CD14-positive monocyte (primary cell): ENCODE measurements at regions not wholly inside any gene's neighbourhood (a gene's known extent, or its start where the extent isn't known, plus 50 kb on each side); places are given as distances from the start of the nearest gene placed in this dataset.

Source experiments
- DNase-seq, 3 donors: peaks; one replicate each; pipeline ENCODE4 v3.0.0-alpha.2; 2011 to 2022
- H2AFZ ChIP-seq: 2 replicates; pipeline ENCODE4 v1.6.0; 2012; ENCODE audit warnings: mild to moderate bottlenecking, low read depth, low read length, inconsistent platforms; ENCODE audit not compliant: insufficient read depth, poor library complexity, severe bottlenecking
- H3K27ac ChIP-seq, 2 donors: 1 replicate in 1 of 2; 2 replicates in 1 of 2; pipeline ENCODE4 v1.5.1; 2012 to 2013; ENCODE audit warnings: low read length in 2 of 2, control low read depth in 1 of 2, inconsistent platforms in 1 of 2, low read depth in 1 of 2, mild to moderate bottlenecking in 1 of 2
- H3K27me3 ChIP-seq, 2 donors: one replicate each; pipeline versions ENCODE4 v1.6.0 to v1.6.1; 2011 to 2013; ENCODE audit warnings: low read length in 2 of 2; ENCODE audit not compliant: control insufficient read depth in 2 of 2, insufficient read depth in 2 of 2
- H3K36me3 ChIP-seq, 2 donors: replicated peaks in 1 of 2; 1 replicate in 1 of 2; 2 replicates in 1 of 2; pipeline versions ENCODE4 v1.5.1 to v1.6.1; 2012 to 2013; ENCODE audit warnings: low read length in 2 of 2, control low read depth in 1 of 2, inconsistent platforms in 1 of 2, mild to moderate bottlenecking in 1 of 2; ENCODE audit not compliant: insufficient read depth in 2 of 2, control insufficient read depth in 1 of 2
- H3K4me1 ChIP-seq, 2 donors: 1 replicate in 1 of 2; 2 replicates in 1 of 2; pipeline versions ENCODE4 v1.5.1 to v1.6.1; 2012 to 2013; ENCODE audit warnings: low read length in 2 of 2, control low read depth in 1 of 2, inconsistent platforms in 1 of 2, mild to moderate bottlenecking in 1 of 2, moderate library complexity in 1 of 2; ENCODE audit not compliant: insufficient read depth in 2 of 2, control insufficient read depth in 1 of 2
- H3K4me2 ChIP-seq: replicated peaks from 2 replicates; pipeline ENCODE3; 2012; ENCODE audit warnings: low read length, moderate library complexity, mild to moderate bottlenecking; ENCODE audit not compliant: poor library complexity, severe bottlenecking; ENCODE audit errors: extremely low read depth
- H3K4me3 ChIP-seq, 3 experiments: fragments of 200-600 bp in 1 of 3; sonication (generic) in 1 of 3; replicated peaks in 1 of 3; 1 replicate in 2 of 3; 2 replicates in 1 of 3; pipeline ENCODE4 v1.5.1; 2011 to 2013; ENCODE audit warnings: low read length in 3 of 3, mild to moderate bottlenecking in 3 of 3, control low read depth in 2 of 3, low read depth in 2 of 3, inconsistent platforms in 1 of 3, moderate library complexity in 1 of 3
- H3K79me2 ChIP-seq: 2 replicates; pipeline ENCODE4 v1.6.0; 2012; ENCODE audit warnings: mild to moderate bottlenecking, control low read depth, inconsistent platforms, low read length, moderate library complexity; ENCODE audit not compliant: insufficient read depth
- H3K9ac ChIP-seq: 2 replicates; pipeline ENCODE4 v1.6.0; 2017; ENCODE audit warnings: low read length, mild to moderate bottlenecking; ENCODE audit not compliant: insufficient read depth, poor library complexity, severe bottlenecking
- H3K9me3 ChIP-seq, 2 donors: replicated peaks in 1 of 2; 1 replicate in 1 of 2; 2 replicates in 1 of 2; pipeline versions ENCODE4 v1.5.1 to v1.6.1; 2012 to 2013; ENCODE audit warnings: low read length in 2 of 2, control low read depth in 1 of 2; ENCODE audit not compliant: control insufficient read depth in 1 of 2, insufficient read depth in 1 of 2
- H4K20me1 ChIP-seq: 2 replicates; pipeline ENCODE4 v1.6.0; 2012; ENCODE audit warnings: mild to moderate bottlenecking, low read length, control low read depth, moderate library complexity; ENCODE audit not compliant: insufficient read depth
- H3K27ac Mint-ChIP-seq, 7 donors: one replicate each; pipeline ENCODE4 v1.8.0; 2020; ENCODE audit warnings: mild to moderate bottlenecking in 7 of 7, mixed read lengths in 7 of 7, moderate library complexity in 6 of 7, inconsistent platforms in 2 of 7
- H3K27me3 Mint-ChIP-seq, 3 donors: one replicate each; pipeline ENCODE4 v1.8.0; 2021 to 2022; ENCODE audit warnings: low read depth in 3 of 3, mild to moderate bottlenecking in 3 of 3, mixed read lengths in 3 of 3, moderate library complexity in 3 of 3, inconsistent platforms in 1 of 3
- H3K36me3 Mint-ChIP-seq, 2 donors: one replicate each; pipeline ENCODE4 v1.8.0; 2020; ENCODE audit warnings: mixed read lengths in 2 of 2, inconsistent platforms in 1 of 2, mild to moderate bottlenecking in 1 of 2
- H3K4me1 Mint-ChIP-seq: one replicate; pipeline ENCODE4 v1.8.0; 2020; ENCODE audit warnings: mild to moderate bottlenecking, mixed read lengths
- H3K4me3 Mint-ChIP-seq, 2 donors: one replicate each; pipeline ENCODE4 v1.8.0; 2020; ENCODE audit warnings: mild to moderate bottlenecking in 2 of 2, mixed read lengths in 2 of 2, moderate library complexity in 1 of 2
- H3K9me3 Mint-ChIP-seq, 7 donors: one replicate each; pipeline ENCODE4 v1.8.0; 2020 to 2022; ENCODE audit warnings: mixed read lengths in 7 of 7, mild to moderate bottlenecking in 6 of 7, moderate library complexity in 6 of 7, inconsistent platforms in 2 of 7
- WGBS: methylation state at CpG from one replicate; pipeline ENCODE4 v1.1.5; 2013; ENCODE audit warnings: missing lambda C conversion rate; ENCODE audit not compliant: insufficient coverage; 5-methylcytosine and 5-hydroxymethylcytosine counted together
- intact Hi-C, 2 donors: fragments of 100-400 bp; cut with micrococcal nuclease; formaldehyde crosslinking; loops; one replicate each; pipeline versions ENCODE4 v1.15.0 to v1.15.1; 2023
- TF ChIP-seq, protein P1 (sequence below): fragments of 200-600 bp; IDR thresholded peaks from one replicate; pipeline ENCODE4 v1.8.0; 2022; ENCODE audit warnings: antibody characterized with exemption, mild to moderate bottlenecking

DNA sequence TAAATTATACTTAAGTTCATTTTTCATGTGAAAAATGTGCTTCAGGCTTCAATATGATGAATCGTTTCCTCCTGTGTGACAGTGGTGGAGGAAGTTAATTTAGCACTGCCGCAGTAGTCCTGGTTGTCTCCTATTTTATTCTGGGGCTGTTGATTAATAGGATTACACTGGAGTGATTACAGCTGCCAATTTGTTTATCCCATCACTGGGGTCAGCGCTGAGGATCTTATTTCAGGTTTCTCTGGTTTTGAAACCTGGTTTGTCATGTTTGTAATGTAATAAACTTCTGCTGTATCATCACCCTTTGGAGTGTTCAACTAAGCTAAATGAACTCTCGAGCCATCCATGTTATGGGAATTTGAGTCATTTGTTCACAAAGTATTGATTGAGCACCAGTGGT, 241.7 kb upstream of the KCNN2 start:
- no peak overlapping the region for H2AFZ ChIP-seq
- no peak overlapping the region for H3K27ac ChIP-seq
- peaks cover 0 to 4% (median 0%) of the 10 kb centered on the region in 3 donors for H3K27me3 Mint-ChIP-seq
- H3K27me3 ChIP-seq = no peaks in the 10 kb centered on the region
- no peaks in the 10 kb centered on the region for H3K4me1 ChIP-seq
- H4K20me1 ChIP-seq = no peaks in the 10 kb centered on the region
- no peak for DNase-seq
- H3K4me3 ChIP-seq = no peak overlapping the region
- no peak overlapping the region for H3K9ac ChIP-seq
- no peaks in the 10 kb centered on the region for H3K9me3 ChIP-seq
- WGBS = 69% methylated on average over 3 of the region's 4 CpGs
- no peak overlapping the region for H3K4me3 Mint-ChIP-seq
- H3K36me3 Mint-ChIP-seq = no peaks in the 10 kb centered on the region
- TF ChIP-seq, protein P1, sequence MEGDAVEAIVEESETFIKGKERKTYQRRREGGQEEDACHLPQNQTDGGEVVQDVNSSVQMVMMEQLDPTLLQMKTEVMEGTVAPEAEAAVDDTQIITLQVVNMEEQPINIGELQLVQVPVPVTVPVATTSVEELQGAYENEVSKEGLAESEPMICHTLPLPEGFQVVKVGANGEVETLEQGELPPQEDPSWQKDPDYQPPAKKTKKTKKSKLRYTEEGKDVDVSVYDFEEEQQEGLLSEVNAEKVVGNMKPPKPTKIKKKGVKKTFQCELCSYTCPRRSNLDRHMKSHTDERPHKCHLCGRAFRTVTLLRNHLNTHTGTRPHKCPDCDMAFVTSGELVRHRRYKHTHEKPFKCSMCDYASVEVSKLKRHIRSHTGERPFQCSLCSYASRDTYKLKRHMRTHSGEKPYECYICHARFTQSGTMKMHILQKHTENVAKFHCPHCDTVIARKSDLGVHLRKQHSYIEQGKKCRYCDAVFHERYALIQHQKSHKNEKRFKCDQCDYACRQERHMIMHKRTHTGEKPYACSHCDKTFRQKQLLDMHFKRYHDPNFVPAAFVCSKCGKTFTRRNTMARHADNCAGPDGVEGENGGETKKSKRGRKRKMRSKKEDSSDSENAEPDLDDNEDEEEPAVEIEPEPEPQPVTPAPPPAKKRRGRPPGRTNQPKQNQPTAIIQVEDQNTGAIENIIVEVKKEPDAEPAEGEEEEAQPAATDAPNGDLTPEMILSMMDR = no peak
- no peaks in the 10 kb centered on the region for H3K36me3 ChIP-seq
- H3K27ac Mint-ChIP-seq = no peak overlapping the region
- intact Hi-C loops = no loop called here
- no peaks in the 10 kb centered on the region for H3K4me1 Mint-ChIP-seq
- H3K4me2 ChIP-seq = no peak overlapping the region
- H3K79me2 ChIP-seq = no peaks in the 10 kb centered on the region
- H3K9me3 Mint-ChIP-seq = peaks cover 0 to 8% (median 2%) of the 10 kb centered on the region in 7 donors

DNA sequence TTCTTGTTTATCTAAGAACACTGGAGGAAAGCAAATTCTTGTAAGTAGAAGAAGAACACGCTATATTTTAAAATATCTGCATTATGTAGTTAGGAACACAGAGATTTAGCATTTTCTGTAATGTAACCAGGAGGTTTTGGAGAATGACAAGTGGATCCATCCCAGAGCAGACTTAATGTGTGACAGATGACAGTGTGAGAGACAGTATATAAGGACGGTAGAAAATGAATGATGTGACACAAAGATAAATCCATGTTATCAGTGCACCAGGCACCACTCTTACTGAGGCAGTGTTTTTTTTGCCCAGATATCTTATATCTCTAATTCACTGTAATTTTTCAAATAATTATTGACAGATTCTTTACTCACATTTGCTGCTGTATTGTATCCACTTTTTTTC, 239.0 kb upstream of the KCNN2 start:
- TF ChIP-seq, protein P1 = no peak

More for the DNA sequence above, 239.0 kb upstream of the KCNN2 start:
- no CpG with 5 or more reads among the region's 2 CpGs for WGBS
- H3K79me2 ChIP-seq = no peaks in the 10 kb centered on the region
- Mint-ChIP-seq H3K4me3 (no peak overlapping the region), H3K27ac (no peak overlapping the region), H3K4me1 (no peaks in the 10 kb centered on the region), H3K27me3 (peaks cover 0 to 2% (median 0%) of the 10 kb centered on the region in 3 donors), H3K36me3 (no peaks in the 10 kb centered on the region), H3K9me3 (peaks cover 0 to 14% (median 3%) of the 10 kb centered on the region in 7 donors)
- intact Hi-C loops = no loop called here
- no peak overlapping the region for H3K4me3 ChIP-seq
- H3K27ac ChIP-seq = no peak overlapping the region
- no peaks in the 10 kb centered on the region for H4K20me1 ChIP-seq
- H2AFZ ChIP-seq = no peak overlapping the region
- no peaks in the 10 kb centered on the region for H3K36me3 ChIP-seq
- no peak overlapping the region for H3K4me2 ChIP-seq
- H3K9ac ChIP-seq = no peak overlapping the region
- peaks cover 0 to 7% of the 10 kb centered on the region in 2 donors for H3K9me3 ChIP-seq
- no peaks in the 10 kb centered on the region for H3K4me1 ChIP-seq
- no peaks in the 10 kb centered on the region for H3K27me3 ChIP-seq
- no peak for DNase-seq
